ENCODE measurements at regions not wholly inside any gene's neighbourhood (a gene's known extent, or its start where the extent isn't known, plus 50 kb on each side); places are given as distances from the start of the nearest gene placed in this dataset.

DNA sequence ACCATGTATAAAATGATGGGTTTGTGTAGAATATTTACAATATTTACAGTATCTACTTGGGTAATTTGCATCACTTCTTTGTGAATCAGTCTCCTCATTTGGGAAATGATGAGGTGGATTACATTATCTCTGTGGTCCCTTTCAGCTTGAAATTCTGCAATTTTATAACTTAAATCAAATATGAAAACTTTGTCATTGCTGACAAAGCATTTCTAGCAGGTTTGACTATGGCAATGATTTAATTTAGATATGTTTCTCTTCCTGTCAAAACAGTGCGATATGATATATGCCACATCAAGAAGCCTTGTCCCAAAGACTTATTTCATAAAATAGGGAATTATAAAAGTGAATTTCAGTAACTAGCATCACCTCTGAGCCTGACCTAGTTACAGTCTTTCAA is 315.8 kb upstream of the MEIS2 start:
- no peak for TF ChIP-seq POLR2A (IDR thresholded peaks at IDR 0.05; ENCODE audit: low read depth, low read length)
- TF ChIP-seq TAF1 (IDR thresholded peaks at IDR 0.05; ENCODE audit: borderline replicate concordance, low read depth, low read length) = no peak
- no peak for TF ChIP-seq POLR2AphosphoS5 (IDR thresholded peaks at IDR 0.05; ENCODE audit: low read depth, low read length)
